Panc1 (cell line): ENCODE measurements at regions not wholly inside any gene's neighbourhood (a gene's known extent, or its start where the extent isn't known, plus 50 kb on each side); places are given as distances from the start of the nearest gene placed in this dataset.

Experiments used
- ATAC-seq: fragments of 200-7000 bp; cut with Tn5 transposase; 2 replicates; pipeline ENCODE4 v1.9.1; 2020; ENCODE audit warnings: mild to moderate bottlenecking, moderate library complexity
- BruUV-seq: library from RNA; stranded (reverse); fragments of 400-500 nt; replicated peaks from 2 replicates; lab custom pipeline; 2021; lab: Mats Ljungman, UMichigan
- CTCF ChIA-PET: fragments of 300-600 bp; sonication (Branson Sonifier 250); formaldehyde crosslinking; loops from one replicate; lab custom pipeline; 2022; ENCODE audit warnings: antibody characterized with exemption; lab: Charles Lee
- POLR2A ChIA-PET: fragments of 300-600 bp; sonication (Branson Sonifier 250); formaldehyde crosslinking; loops from one replicate; lab custom pipeline; 2022; ENCODE audit warnings: antibody characterized with exemption; lab: Charles Lee
- DNase-seq: peaks from one replicate; pipeline ENCODE4 v3.0.0-alpha.2; 2010; ENCODE audit warnings: low read depth, low spot score
- H3K27ac ChIP-seq: 2 replicates; pipeline ENCODE4 v1.5.1; 2011; ENCODE audit warnings: mild to moderate bottlenecking, low read length, inconsistent platforms
- H3K27me3 ChIP-seq: fragments of 200-500 bp; sonication (Bioruptor generic); 2 replicates; pipeline ENCODE4 v1.6.0; 2014; ENCODE audit warnings: low read length, inconsistent platforms; ENCODE audit not compliant: control insufficient read depth, insufficient read depth
- H3K36me3 ChIP-seq: fragments of 200-500 bp; sonication (Bioruptor generic); 2 replicates; pipeline ENCODE4 v1.5.1; 2014; ENCODE audit warnings: inconsistent platforms, mild to moderate bottlenecking, low read length, moderate library complexity; ENCODE audit not compliant: control insufficient read depth, insufficient read depth
- H3K4me1 ChIP-seq: 2 replicates; pipeline ENCODE4 v1.5.1; 2011; ENCODE audit warnings: inconsistent platforms, mild to moderate bottlenecking, low read length, moderate library complexity; ENCODE audit not compliant: control insufficient read depth, insufficient read depth
- H3K4me3 ChIP-seq, 2 experiments: 2 replicates each; pipeline ENCODE4 v1.5.1; 2011 to 2012; ENCODE audit warnings: low read depth in 2 of 2, low read length in 2 of 2, mild to moderate bottlenecking in 2 of 2, inconsistent platforms in 1 of 2, moderate library complexity in 1 of 2
- H3K9me3 ChIP-seq: fragments of 200-500 bp; sonication (Bioruptor generic); 2 replicates; pipeline ENCODE4 v1.5.1; 2014; ENCODE audit warnings: low read depth, mild to moderate bottlenecking, inconsistent platforms, low read length, moderate library complexity; ENCODE audit not compliant: control insufficient read depth, insufficient read depth
- POLR2AphosphoS5 ChIP-seq: IDR thresholded peaks from 2 replicates; pipeline ENCODE4 v1.6.1; 2012; ENCODE audit warnings: mild to moderate bottlenecking, low read depth, low read length, moderate library complexity
- SIN3A ChIP-seq: IDR thresholded peaks from 2 replicates; pipeline ENCODE4 v1.6.1; 2012; ENCODE audit warnings: low read depth, mild to moderate bottlenecking, low read length, moderate library complexity, borderline replicate concordance; ENCODE audit not compliant: insufficient read depth
- TCF7L2 ChIP-seq: IDR thresholded peaks from 2 replicates; pipeline ENCODE4 v1.6.1; 2011; ENCODE audit warnings: mild to moderate bottlenecking, low read depth, low read length, inconsistent platforms
- in situ Hi-C: cut with HindIII; loops from 2 replicates; pipeline ENCODE4 v1.10.0; 2016; ENCODE audit warnings: low sequenced_read_pairs, low pct_unique_long_range_greater_than_20kb
- intact Hi-C: fragments of 100-400 bp; cut with micrococcal nuclease; formaldehyde crosslinking; loops from one replicate; pipeline ENCODE4 v1.10.0; 2022; ENCODE audit not compliant: unreplicated experiment
- TF ChIP-seq, protein P1 (sequence below): fragments of 450-650 bp; IDR thresholded peaks from 2 replicates; pipeline ENCODE4 v1.5.1; 2017; ENCODE audit warnings: mild to moderate bottlenecking
- TF ChIP-seq, protein P2 (sequence below), 2 experiments: IDR thresholded peaks; 2 replicates each; pipeline ENCODE4 v1.6.1; 2011 to 2012; ENCODE audit warnings: low read depth in 2 of 2, control low read depth in 1 of 2, low read length in 1 of 2, mild to moderate bottlenecking in 1 of 2, moderate library complexity in 1 of 2; ENCODE audit not compliant: insufficient read depth in 1 of 2

DNA sequence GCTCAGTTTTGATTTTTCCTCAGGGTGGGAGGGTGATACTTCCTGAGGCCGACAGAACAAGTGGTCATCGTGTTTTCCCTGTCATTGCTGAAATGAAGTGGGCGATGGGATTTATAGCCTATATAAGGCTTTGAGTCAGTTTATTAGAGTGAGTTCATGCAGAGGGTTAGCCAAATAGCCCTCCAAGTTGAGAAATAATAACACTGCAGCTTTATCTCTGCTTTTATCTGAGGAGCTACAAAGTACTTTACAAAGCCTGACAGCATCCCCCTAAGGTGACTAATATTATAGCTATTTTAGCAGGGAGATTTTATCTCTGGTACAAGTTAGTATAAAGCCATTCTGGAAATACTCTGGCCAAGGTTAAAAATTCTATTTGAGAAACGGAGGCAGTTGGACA is 389.6 kb downstream of the MFSD1 start:
- Histone ChIP-seq H3K9me3 (no peaks in the 10 kb centered on the region), H3K27me3 (no peaks in the 10 kb centered on the region), H3K27ac (no peak overlapping the region), H3K36me3 (no peaks in the 10 kb centered on the region), H3K4me1 (no peaks in the 10 kb centered on the region; the same call in 1 of the 2 replicates), H3K4me3 (no peak overlapping the region)
- intact Hi-C loops (no loop called here), in situ Hi-C loops (no loop called here)
- CTCF ChIA-PET: no interaction called here
- POLR2A ChIA-PET: no interaction called here
- ATAC-seq (peak; percentile 55; the same call in 1 of the 2 replicates), DNase-seq (no peak)
- TF ChIP-seq TCF7L2 (0 out of 2 replicates have a peak, but pooled peaks have one; percentile 30), SIN3A (no peak)
- TF ChIP-seq, protein P1, sequence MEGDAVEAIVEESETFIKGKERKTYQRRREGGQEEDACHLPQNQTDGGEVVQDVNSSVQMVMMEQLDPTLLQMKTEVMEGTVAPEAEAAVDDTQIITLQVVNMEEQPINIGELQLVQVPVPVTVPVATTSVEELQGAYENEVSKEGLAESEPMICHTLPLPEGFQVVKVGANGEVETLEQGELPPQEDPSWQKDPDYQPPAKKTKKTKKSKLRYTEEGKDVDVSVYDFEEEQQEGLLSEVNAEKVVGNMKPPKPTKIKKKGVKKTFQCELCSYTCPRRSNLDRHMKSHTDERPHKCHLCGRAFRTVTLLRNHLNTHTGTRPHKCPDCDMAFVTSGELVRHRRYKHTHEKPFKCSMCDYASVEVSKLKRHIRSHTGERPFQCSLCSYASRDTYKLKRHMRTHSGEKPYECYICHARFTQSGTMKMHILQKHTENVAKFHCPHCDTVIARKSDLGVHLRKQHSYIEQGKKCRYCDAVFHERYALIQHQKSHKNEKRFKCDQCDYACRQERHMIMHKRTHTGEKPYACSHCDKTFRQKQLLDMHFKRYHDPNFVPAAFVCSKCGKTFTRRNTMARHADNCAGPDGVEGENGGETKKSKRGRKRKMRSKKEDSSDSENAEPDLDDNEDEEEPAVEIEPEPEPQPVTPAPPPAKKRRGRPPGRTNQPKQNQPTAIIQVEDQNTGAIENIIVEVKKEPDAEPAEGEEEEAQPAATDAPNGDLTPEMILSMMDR: no peak
- BruUV-seq: no TSS peak

DNA sequence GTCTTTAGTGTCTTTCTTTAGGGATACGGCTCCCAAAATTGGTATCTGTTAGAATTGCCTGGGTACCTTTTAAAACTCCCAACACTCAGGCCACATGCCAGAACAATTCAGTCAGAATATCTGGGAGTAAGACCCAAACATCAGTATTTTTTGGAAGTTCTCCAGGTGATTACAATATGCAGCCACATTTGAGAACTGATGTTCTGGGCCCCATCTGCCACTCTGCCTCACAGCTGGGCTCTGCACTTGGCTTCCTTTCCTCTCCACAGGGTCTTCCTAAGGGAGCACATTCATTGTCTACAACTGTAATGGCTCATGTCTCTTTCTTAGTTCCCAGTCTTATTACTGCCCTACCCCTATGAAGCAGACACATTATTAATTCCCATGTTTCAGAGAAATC is 394.5 kb downstream of the MFSD1 start:
- Histone ChIP-seq H3K9me3 (peaks cover 8% of the 10 kb centered on the region; the same call in 1 of the 2 replicates), H3K4me1 (no peaks in the 10 kb centered on the region), H3K27me3 (no peaks in the 10 kb centered on the region), H3K27ac (no peak overlapping the region), H3K4me3 (no peak overlapping the region), H3K36me3 (no peaks in the 10 kb centered on the region)
- TF ChIP-seq SIN3A: no peak
- TF ChIP-seq TCF7L2: no peak
- TF ChIP-seq, protein P1: no peak
- TF ChIP-seq, protein P2, sequence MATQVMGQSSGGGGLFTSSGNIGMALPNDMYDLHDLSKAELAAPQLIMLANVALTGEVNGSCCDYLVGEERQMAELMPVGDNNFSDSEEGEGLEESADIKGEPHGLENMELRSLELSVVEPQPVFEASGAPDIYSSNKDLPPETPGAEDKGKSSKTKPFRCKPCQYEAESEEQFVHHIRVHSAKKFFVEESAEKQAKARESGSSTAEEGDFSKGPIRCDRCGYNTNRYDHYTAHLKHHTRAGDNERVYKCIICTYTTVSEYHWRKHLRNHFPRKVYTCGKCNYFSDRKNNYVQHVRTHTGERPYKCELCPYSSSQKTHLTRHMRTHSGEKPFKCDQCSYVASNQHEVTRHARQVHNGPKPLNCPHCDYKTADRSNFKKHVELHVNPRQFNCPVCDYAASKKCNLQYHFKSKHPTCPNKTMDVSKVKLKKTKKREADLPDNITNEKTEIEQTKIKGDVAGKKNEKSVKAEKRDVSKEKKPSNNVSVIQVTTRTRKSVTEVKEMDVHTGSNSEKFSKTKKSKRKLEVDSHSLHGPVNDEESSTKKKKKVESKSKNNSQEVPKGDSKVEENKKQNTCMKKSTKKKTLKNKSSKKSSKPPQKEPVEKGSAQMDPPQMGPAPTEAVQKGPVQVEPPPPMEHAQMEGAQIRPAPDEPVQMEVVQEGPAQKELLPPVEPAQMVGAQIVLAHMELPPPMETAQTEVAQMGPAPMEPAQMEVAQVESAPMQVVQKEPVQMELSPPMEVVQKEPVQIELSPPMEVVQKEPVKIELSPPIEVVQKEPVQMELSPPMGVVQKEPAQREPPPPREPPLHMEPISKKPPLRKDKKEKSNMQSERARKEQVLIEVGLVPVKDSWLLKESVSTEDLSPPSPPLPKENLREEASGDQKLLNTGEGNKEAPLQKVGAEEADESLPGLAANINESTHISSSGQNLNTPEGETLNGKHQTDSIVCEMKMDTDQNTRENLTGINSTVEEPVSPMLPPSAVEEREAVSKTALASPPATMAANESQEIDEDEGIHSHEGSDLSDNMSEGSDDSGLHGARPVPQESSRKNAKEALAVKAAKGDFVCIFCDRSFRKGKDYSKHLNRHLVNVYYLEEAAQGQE (IDR thresholded peaks at IDR 0.05; ENCODE audit: insufficient read depth in 1 of 2, low read depth in 2 of 2, low read length in 1 of 2): no peak
- TF ChIP-seq POLR2AphosphoS5: no peak
- CTCF ChIA-PET: no interaction called here
- no TSS peak for BruUV-seq
- in situ Hi-C loops (no loop called here), intact Hi-C loops (no loop called here)
- ATAC-seq (no peak), DNase-seq (no peak)
- POLR2A ChIA-PET: no interaction called here
